Neural progenitor cell (in vitro differentiated cells): ENCODE measurements at regions not wholly inside any gene's neighbourhood (a gene's known extent, or its start where the extent isn't known, plus 50 kb on each side); places are given as distances from the start of the nearest gene placed in this dataset.

Experiments used
- EZH2 ChIP-seq: fragments of 200-600 bp; sonication (generic); IDR thresholded peaks from 2 replicates; pipeline ENCODE4 v1.6.1; 2017; ENCODE audit warnings: antibody characterized with exemption, mild to moderate bottlenecking, moderate library complexity
- TF ChIP-seq, protein P1 (sequence below): fragments of 200-600 bp; sonication (generic); IDR thresholded peaks from 2 replicates; pipeline ENCODE4 v1.5.1; 2017; ENCODE audit warnings: antibody characterized with exemption, mild to moderate bottlenecking

DNA sequence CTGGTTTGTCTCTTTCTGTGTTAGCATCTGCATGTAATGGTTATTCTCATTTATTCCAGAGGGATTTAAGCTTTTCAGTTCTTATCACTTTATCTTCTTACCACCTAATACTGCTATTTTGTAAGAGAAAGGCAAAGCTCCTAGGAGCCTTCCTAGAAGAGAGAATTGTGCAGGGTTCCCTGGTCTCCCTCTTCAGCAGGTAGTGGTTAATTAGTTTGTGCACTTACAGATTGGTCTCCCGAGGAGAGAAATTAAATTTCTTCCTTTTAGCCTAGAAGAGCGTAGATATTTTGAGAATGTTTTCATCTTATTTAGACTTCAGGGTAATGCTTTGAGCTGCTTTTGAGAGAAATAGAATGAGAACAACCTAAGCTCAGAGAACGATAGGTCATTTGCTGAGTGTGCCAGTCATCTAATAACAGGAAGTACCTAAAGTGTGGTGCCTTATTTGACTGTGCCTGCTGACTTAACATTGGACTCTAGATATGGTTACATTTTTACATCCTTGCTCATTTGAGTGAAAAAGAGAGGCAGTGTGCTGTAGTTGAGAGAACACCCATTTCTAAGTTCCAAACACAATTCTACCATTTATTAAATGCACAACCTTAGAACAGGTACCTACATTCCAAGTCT is 651.4 kb downstream of the STK39 start:
- TF ChIP-seq, protein P1, sequence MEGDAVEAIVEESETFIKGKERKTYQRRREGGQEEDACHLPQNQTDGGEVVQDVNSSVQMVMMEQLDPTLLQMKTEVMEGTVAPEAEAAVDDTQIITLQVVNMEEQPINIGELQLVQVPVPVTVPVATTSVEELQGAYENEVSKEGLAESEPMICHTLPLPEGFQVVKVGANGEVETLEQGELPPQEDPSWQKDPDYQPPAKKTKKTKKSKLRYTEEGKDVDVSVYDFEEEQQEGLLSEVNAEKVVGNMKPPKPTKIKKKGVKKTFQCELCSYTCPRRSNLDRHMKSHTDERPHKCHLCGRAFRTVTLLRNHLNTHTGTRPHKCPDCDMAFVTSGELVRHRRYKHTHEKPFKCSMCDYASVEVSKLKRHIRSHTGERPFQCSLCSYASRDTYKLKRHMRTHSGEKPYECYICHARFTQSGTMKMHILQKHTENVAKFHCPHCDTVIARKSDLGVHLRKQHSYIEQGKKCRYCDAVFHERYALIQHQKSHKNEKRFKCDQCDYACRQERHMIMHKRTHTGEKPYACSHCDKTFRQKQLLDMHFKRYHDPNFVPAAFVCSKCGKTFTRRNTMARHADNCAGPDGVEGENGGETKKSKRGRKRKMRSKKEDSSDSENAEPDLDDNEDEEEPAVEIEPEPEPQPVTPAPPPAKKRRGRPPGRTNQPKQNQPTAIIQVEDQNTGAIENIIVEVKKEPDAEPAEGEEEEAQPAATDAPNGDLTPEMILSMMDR = no peak
- no peak for TF ChIP-seq EZH2
